Hematopoietic multipotent progenitor cell treated with erythropoietin and hydrocortisone succinate and interleukin-3 and kit ligand, for 4 days (in vitro differentiated cells): ENCODE measurements at regions not wholly inside any gene's neighbourhood (a gene's known extent, or its start where the extent isn't known, plus 50 kb on each side); places are given as distances from the start of the nearest gene placed in this dataset.
"Not testable (repeated sequence)": the region's sequence is repeated elsewhere in the genome, so short reads cannot be mapped to it uniquely, and the experiment has no call there.

Source experiments
- DNase-seq: peaks from one replicate; pipeline ENCODE4 v3.0.0-alpha.2; 2015

GRCh38 chr7:113291058-113291457 lies 172.7 kb upstream of the SMIM30 start:
- no peak for DNase-seq

GRCh38 chr7:113289140-113289740 lies 170.9 kb upstream of the SMIM30 start:
- peak; percentile 72 for DNase-seq

GRCh38 chr7:113285411-113285810 lies 167.1 kb upstream of the SMIM30 start:
- DNase-seq, result no peak

GRCh38 chr7:113283861-113284260 lies 165.5 kb upstream of the SMIM30 start:
- DNase-seq, result no peak

- no peak for DNase-seq
These were observed 164.5 kb upstream of the SMIM30 start for GRCh38 chr7:113282875-113283274.

GRCh38 chr7:113281223-113281622 lies 162.9 kb upstream of the SMIM30 start:
- DNase-seq, result peak; percentile 30

DNA sequence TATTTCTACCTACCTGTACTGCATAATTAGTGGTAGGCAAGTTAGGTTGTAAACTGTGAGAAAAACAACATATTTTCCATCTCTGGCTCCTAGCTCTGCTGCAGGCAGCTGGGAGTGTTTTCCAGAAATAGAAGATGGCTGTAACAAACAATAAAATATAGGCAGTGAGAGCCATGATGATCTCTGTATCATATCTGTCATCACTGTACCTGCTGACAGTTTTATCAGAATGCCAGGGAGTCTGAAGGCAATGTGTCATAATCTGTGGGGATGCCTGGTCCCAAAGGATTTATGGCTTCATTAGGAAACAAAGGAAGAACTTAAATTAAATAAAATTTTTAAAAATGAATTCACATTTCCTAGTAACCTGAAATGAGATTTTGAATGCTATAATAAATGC lies 160.9 kb upstream of the SMIM30 start:
- no peak for DNase-seq

GRCh38 chr7:113270790-113271189 lies 152.4 kb upstream of the SMIM30 start:
- no peak for DNase-seq

DNA sequence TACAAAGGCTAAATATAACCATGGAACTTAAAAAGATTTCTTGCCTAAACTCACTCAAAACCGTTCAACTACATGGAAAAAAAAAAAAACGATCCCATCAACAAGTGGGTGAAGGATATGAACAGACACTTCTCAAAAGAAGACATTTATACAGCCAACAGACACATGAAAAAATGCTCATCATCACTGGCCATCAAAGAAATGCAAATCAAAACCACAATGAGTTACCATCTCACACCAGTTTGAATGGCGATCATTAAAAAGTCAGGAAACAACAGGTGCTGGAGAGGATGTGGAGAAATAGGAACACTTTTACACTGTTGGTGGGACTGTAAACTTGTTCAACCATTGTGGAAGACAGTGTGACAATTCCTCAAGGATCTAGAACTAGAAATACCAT lies 151.2 kb upstream of the SMIM30 start:
- DNase-seq, result not testable (repeated sequence)

GRCh38 chr7:113268757-113269156 lies 150.4 kb upstream of the SMIM30 start:
- DNase-seq, result peak; percentile 18

GRCh38 chr7:113267885-113268284 lies 149.5 kb upstream of the SMIM30 start:
- no peak for DNase-seq

DNA sequence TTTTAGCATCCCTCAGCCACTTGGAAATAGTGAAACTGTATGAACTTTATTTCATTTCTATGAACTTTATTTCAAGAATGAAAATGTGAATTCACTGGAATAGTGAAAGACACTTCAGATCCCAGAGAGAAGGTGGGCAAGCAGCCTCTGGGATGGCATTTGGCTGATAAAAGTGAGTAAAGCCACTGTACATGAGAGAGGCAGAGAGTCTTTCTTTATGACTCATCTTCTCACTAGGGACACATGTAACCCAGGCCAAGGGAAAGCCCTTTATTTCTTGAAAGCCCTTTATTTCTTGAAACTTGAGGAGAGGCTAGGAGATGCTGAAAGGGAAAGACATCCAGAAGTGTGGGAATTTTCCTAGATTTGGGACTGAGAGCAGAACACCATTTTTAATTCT lies 148.9 kb upstream of the SMIM30 start:
- no peak for DNase-seq

GRCh38 chr7:113263749-113264148 lies 145.4 kb upstream of the SMIM30 start:
- no peak for DNase-seq

- DNase-seq, result not testable (repeated sequence)
These were observed 144.9 kb upstream of the SMIM30 start for GRCh38 chr7:113263215-113263742.

- no peak for DNase-seq
These were observed 138.7 kb upstream of the SMIM30 start for GRCh38 chr7:113256883-113257531.

- DNase-seq, result no peak
These were observed 128.8 kb upstream of the SMIM30 start for GRCh38 chr7:113247198-113247597.

- no peak for DNase-seq
These were observed 128.4 kb upstream of the SMIM30 start for GRCh38 chr7:113246738-113247137.

DNA sequence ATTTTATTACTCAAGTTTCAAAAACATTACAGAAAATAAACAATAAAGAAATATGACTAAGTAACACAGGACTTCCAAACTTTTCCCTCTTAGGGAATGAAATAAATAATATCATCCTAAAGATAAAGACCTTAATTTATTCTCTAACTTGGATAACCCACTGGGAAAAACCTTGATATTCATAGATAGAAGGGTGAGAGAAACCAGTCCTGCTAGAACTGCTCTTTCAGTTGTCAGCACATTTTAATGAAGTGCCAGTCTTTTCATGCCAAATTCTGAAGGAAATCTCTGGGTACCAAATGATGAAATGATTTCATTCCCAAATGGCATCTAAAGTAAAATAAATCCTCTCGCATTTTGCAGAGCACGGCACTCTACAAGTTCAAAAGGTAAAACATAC lies 114.5 kb upstream of the SMIM30 start:
- no peak for DNase-seq

GRCh38 chr7:113230691-113231090 lies 112.3 kb upstream of the SMIM30 start:
- no peak for DNase-seq

DNA sequence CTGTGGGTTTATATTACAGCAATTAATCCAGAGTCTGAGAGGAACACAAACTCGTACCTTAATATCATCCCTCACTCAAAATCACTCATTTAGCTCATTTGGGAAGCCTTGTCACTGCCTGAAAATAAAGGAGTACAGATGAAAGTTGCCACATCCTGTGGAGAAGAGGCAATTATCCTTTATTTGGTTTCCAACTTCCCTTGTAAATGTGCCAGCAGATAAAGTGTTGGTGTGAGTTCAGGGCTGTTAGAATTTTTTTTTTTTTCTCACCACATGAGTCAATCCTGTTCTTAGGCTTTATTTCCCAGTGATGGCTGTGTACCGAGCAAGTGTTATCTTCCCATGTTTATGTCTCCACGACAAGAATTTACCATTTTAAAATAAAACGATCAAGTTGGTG lies 99.0 kb upstream of the SMIM30 start:
- DNase-seq, result no peak

DNA sequence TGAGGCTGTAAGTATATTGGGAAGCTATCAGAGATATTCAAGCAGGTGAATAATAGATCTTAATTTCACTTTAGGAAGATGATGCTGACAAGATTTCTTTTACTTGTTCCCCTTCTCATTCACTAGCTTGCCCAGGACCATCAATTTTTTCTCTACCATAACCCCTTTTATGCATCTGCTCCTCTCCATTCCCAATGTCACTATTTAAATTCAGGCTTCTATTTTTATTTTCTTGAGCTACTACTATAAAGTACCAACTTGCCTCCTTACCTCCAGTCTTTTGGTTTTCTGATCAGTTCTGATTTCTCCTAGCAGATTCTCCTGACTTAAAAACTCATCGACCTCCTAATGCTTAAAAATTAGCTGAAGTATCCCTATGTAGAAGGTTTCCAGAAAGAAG lies 97.7 kb upstream of the SMIM30 start:
- DNase-seq, result no peak

GRCh38 chr7:113209449-113210203 lies 91.3 kb upstream of the SMIM30 start:
- no peak for DNase-seq

DNA sequence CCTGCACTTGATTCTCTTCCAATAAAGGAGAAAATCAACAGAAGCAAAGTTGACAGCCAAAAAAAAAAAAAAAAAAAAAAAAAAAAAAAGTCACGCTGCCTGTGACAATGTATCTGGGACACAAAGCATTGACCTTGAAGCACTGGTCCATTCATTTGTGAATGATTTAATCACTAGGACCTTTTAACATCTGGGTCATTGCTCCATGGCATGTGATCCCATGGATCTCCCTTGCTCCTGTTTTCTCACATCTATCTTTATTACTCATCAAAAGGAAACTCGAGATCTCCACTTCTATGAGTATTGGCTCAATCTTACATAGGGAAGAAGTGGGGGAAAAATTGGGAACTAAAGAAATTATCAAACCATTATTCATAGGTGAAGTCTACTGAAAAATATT lies 89.6 kb upstream of the SMIM30 start:
- DNase-seq, result no peak

DNA sequence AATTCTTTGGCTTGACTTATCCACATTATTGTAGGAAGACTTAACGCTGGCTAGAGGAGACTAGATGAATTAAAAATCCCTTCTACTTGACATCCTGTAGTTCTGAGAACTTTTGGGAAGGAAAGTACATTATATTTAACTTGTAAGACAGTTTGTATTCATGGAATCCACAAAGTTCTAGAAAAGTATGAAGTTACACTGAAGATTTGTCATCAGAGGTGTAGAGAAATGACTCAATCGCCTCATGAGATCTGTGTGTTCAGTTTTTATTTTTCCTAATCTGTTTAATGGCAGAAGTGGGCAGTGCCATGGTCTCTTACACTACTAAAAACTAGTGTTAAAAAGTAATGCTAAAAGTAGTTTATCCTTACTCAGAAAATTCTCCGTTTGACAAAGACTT lies 89.1 kb upstream of the SMIM30 start:
- DNase-seq, result no peak
